PFSK-1 (cell line): ENCODE measurements at regions not wholly inside any gene's neighbourhood (a gene's known extent, or its start where the extent isn't known, plus 50 kb on each side); places are given as distances from the start of the nearest gene placed in this dataset.

ENCODE experiments used
- POLR2AphosphoS5 ChIP-seq: IDR thresholded peaks from 2 replicates; pipeline ENCODE4 v1.6.1; 2012; ENCODE audit warnings: low read depth, mild to moderate bottlenecking, control low read depth, low read length, moderate library complexity
- REST ChIP-seq, 2 experiments: IDR thresholded peaks; 2 replicates each; pipeline versions ENCODE4 v1.6.1 to v1.8.0; 2011 to 2012; ENCODE audit warnings: low read depth in 2 of 2, low read length in 2 of 2, control low read depth in 1 of 2, inconsistent platforms in 1 of 2, mild to moderate bottlenecking in 1 of 2, moderate library complexity in 1 of 2; ENCODE audit not compliant: insufficient read depth in 1 of 2

DNA sequence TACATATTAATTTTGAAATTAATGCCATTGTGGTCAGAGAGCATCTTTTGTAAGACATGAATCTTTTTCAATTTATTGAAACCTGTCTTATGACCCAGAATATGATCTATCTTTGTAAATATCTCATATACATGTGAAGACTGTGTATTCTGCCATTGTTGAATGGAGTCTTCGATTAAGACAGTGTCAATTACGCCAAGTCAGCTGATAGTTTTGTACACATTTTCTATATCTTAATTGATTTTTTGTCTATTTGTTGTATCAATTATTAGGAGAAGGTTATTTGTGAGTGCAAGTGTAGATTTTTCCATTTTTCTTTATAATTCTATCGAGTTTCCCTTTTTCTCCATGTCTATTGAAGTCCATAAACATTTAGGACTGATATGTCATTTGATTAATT, 471.6 kb downstream of the MED10 start:
- TF ChIP-seq REST (IDR thresholded peaks at IDR 0.05; ENCODE audit: insufficient read depth in 1 of 2, low read depth in 2 of 2, low read length in 2 of 2): no peak
- TF ChIP-seq POLR2AphosphoS5: no peak
